ENCODE measurements at regions not wholly inside any gene's neighbourhood (a gene's known extent, or its start where the extent isn't known, plus 50 kb on each side); places are given as distances from the start of the nearest gene placed in this dataset.

GRCh38 chr2:30095402-30095801 lies 51.4 kb upstream of the YPEL5 start:
- in situ Hi-C loops (cut with MboI; ENCODE audit: low pct_ligation_motif_present in 1 of 4, low pct_unique_long_range_greater_than_20kb in 1 of 4, low sequenced_read_pairs in 3 of 4), result no loop called here
- DNase-seq, result no peak
- TF ChIP-seq POLR2AphosphoS5 (IDR thresholded peaks at IDR 0.05) (no peak), EP300 (IDR thresholded peaks at IDR 0.05; ENCODE audit: low read depth) (no peak)

DNA sequence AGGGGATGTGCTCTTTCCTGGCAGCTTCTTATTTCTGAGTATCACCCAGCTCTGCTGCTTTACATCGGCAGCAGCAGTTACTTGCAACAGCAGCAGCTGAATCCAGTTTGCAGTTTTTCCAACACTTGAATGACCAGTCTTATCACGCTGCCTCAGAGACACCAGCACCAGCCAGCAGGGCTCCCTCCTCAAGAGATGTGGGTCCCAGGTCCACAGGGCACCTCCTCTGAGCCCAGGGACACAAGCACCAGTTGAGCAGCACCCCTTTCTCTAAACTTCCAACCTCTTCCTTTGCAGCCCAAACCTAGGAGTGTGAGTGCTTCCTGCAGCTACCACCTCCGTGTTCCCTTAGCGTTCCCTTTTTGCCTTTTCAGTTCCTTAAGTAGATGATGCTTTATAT lies 50.4 kb upstream of the YPEL5 start:
- H3K4me1 ChIP-seq, result no peaks in the 10 kb centered on the region
- H3K27ac ChIP-seq, result no peak overlapping the region
- in situ Hi-C loops (cut with MboI; ENCODE audit: low pct_ligation_motif_present in 1 of 4, low pct_unique_long_range_greater_than_20kb in 1 of 4, low sequenced_read_pairs in 3 of 4) (no loop called here), intact Hi-C loops (cut with DNase I; ENCODE audit: low total_unique reads) (no loop called here)
- TF ChIP-seq POLR2A (IDR thresholded peaks at IDR 0.05) (no peak), POLR2AphosphoS5 (IDR thresholded peaks at IDR 0.05) (no peak), EP300 (IDR thresholded peaks at IDR 0.05; ENCODE audit: low read depth) (no peak), CTCF (IDR thresholded peaks at IDR 0.05) (no peak)
- H3K27me3 ChIP-seq, result peaks cover 40% of the 10 kb centered on the region
- H3K4me3 ChIP-seq, result no peak overlapping the region
- no peak for DNase-seq
- WGBS, 2 donors (ENCODE audit: low coverage in 1 of 2), result 63% methylated on average over 4 of the region's 4 CpGs; no CpG with 5 or more reads in 1 of the 2 donors
- H3K36me3 ChIP-seq, result no peaks in the 10 kb centered on the region
- H3K9me3 ChIP-seq, result no peaks in the 10 kb centered on the region

More at GRCh38 chr2:30095402-30095801, 51.4 kb upstream of the YPEL5 start:
- H3K27ac ChIP-seq, result no peak overlapping the region
- intact Hi-C loops (cut with DNase I; ENCODE audit: low total_unique reads), result no loop called here
- no peaks in the 10 kb centered on the region for H3K36me3 ChIP-seq
- no peak overlapping the region for H3K4me3 ChIP-seq
- peaks cover 41% of the 10 kb centered on the region for H3K27me3 ChIP-seq
- no peaks in the 10 kb centered on the region for H3K9me3 ChIP-seq
- H3K4me1 ChIP-seq, result no peaks in the 10 kb centered on the region
- WGBS, 2 donors (ENCODE audit: low coverage in 1 of 2), result 81 to 88% methylated on average over 7 of the region's 7 CpGs
